AG09319 (cell line): ENCODE measurements at regions not wholly inside any gene's neighbourhood (a gene's known extent, or its start where the extent isn't known, plus 50 kb on each side); places are given as distances from the start of the nearest gene placed in this dataset.

ENCODE experiments used
- DNase-seq: peaks from one replicate; pipeline ENCODE4 v3.0.0-alpha.2; 2010; ENCODE audit warnings: low read depth; ENCODE audit errors: extremely low read depth
- CTCF ChIP-seq: IDR thresholded peaks from 2 replicates; pipeline ENCODE4 v1.5.1; 2011; ENCODE audit warnings: low read depth, mild to moderate bottlenecking, inconsistent platforms, low read length, moderate library complexity

- no peak for TF ChIP-seq CTCF
- DNase-seq: no peak
Observed at GRCh38 chrX:117215683-117216082, 752.9 kb upstream of the CT83 start.

- TF ChIP-seq CTCF: no peak
- DNase-seq: no peak
Observed at GRCh38 chrX:117196481-117196880, 733.7 kb upstream of the CT83 start.

- no peak for TF ChIP-seq CTCF
Observed at GRCh38 chrX:117147249-117147648, 684.5 kb upstream of the CT83 start.

GRCh38 chrX:117138070-117138469 is 675.3 kb upstream of the CT83 start:
- DNase-seq: no peak
- TF ChIP-seq CTCF: no peak

More at GRCh38 chrX:117147249-117147648, 684.5 kb upstream of the CT83 start:
- DNase-seq: no peak

- TF ChIP-seq CTCF: no peak
- no peak for DNase-seq
Observed at GRCh38 chrX:117134983-117135382, 672.2 kb upstream of the CT83 start.

- no peak for TF ChIP-seq CTCF
- DNase-seq: no peak
Observed at GRCh38 chrX:117120700-117121099, 657.9 kb upstream of the CT83 start.

GRCh38 chrX:117096528-117096927 is 633.8 kb upstream of the CT83 start:
- TF ChIP-seq CTCF: no peak
- no peak for DNase-seq

GRCh38 chrX:117095393-117095792 is 632.6 kb upstream of the CT83 start:
- no peak for DNase-seq
- TF ChIP-seq CTCF: no peak
